Head of caudate nucleus (tissue), 42 donors: ENCODE measurements at regions not wholly inside any gene's neighbourhood (a gene's known extent, or its start where the extent isn't known, plus 50 kb on each side); places are given as distances from the start of the nearest gene placed in this dataset.

Source experiments
- DNase-seq, 42 donors: peaks; one replicate each; pipeline versions ENCODE4 v3.0.0 to v3.0.0-alpha.2; 2020 to 2021; ENCODE audit warnings: mixed read lengths in 7 of 42
- intact Hi-C: fragments of 100-400 bp; cut with DNase I; formaldehyde crosslinking; loops from one replicate; pipeline ENCODE4 v1.15.0; 2022

DNA sequence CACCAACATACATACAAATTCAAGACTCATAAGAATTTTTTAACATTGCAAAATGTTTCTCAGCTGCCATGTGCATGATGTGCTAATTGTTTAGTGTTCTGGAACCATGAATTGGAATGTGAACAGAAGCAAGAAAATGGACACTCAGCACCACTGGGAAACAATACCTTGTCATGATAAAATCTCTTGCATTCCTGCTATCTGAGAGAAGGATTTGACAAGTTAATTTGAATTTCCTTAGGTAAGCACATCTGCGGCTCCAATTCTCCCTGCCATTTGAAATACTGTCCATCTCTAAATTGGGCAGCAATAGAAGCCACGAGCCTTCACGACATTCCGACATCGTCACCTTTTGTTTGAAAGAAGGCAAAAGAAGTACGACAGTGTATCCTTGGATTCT lies 1104.6 kb upstream of the MAP3K7 start:
- intact Hi-C loops, result no loop called here
- no peak for DNase-seq

DNA sequence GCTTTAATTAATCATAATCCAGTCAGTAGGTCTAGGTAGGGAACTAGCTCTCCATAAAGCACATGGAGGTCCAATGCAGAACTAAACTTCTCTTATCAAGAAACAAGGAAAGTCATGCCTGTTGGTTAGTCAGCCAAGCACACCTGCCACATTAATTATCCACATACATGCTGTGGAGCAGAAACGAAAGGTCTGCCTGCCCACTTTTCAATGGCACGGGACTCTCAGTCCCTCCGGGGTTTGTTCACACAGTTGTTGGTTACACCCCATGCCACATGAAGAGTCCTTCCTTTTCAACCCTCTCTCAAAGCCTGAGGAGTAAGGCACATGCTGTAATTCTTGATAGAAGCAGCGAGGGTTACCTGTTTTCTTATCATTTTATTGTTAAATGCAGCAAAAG lies 1096.4 kb upstream of the MAP3K7 start:
- DNase-seq, result no peak
- intact Hi-C loops, result no loop called here

DNA sequence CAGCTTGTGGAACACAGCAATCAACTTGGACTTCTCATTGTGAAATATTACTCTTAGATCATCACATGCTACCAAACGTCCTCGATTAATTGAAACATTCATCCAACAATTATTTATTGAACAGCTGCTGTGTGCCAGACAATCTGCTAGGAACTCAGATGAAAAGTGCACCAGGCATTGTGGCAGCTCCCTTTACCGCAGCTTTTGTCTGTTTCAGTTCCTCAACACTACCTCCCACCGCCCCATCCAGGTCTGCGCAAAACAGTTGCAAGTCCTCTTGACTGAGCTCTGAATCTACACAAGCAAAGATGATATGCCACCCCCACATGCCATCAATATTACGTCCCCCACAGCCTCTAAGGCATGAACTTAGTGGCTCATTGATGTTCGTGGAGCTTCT lies 1094.4 kb upstream of the MAP3K7 start:
- intact Hi-C loops, result no loop called here
- peak in 24 of 42 donors; percentile 2 to 67 (median 30) for DNase-seq

DNA sequence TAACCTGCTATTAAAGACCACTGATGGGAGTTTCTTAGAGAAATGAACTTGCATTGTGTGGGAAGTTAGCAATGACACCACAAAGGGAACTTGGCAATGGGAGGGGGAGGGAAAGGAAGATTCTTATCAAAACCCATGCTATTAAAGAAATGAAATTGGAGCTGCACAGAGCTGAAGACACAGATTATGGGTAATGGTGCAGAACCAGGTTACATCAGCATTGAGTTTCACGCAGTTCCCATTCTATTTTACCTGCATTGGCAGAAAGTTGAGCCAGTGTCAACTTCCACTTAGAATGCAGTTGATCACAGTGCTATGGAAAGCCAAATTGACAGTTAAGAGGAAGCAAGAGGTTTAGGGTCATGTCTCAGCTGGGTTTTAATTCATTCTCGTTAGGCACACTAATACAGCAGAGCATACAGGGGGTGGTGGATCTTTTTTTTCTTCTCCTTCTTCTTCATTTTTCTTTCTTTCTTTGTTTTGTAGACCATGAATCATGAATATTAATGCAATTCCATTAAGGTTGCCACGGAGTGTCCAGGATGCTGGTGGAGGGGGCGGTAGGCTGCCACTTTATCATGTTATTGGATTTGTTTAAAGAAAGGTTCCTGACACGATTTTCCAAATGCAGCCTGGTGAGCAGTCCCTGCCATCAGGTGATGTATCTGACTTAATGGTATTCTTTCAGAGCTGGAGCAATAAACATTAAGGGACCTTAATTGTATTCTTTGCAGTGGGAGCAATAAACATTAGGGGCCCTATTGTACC lies 1092.0 kb upstream of the MAP3K7 start:
- intact Hi-C loops, result no loop called here
- DNase-seq, result no peak

DNA sequence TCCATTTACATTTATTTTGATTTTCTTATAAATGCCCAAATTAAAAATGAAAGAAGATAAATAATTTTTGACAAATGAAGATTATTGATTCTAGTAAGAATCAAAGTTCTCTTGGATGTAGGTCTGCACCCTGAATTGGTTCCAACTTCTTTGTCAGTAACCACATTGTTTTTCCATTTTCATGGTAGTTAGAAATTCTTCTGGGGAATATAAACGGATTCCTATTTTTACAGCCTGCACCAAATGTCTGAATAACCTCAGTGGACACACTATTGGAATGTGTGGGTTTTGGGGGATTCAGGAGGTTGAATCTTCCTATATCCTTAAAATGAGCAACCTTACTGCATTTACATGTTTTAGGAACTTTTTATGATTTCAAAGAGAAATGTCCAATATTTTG lies 1085.3 kb upstream of the MAP3K7 start:
- intact Hi-C loops, result no loop called here
- DNase-seq, result no peak

DNA sequence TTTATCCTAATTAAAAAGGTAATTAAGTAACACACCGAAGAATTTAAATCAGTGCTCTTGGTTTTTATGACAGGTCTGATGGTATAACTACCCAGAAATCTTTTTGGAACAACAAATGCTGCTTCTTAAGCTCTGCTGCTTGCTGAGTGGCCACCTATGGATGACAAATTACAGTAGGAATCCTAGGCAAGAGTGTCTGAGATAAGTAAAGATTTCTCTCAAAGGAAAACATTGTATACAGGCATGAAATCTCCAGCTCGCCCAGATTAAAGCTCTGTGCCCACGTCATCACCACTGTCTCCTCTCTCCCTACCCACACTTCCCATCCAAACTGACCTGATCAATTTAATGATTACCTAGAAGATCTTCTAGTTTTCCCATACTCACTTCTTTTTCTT lies 1083.0 kb upstream of the MAP3K7 start:
- DNase-seq, result no peak
- intact Hi-C loops, result no loop called here

DNA sequence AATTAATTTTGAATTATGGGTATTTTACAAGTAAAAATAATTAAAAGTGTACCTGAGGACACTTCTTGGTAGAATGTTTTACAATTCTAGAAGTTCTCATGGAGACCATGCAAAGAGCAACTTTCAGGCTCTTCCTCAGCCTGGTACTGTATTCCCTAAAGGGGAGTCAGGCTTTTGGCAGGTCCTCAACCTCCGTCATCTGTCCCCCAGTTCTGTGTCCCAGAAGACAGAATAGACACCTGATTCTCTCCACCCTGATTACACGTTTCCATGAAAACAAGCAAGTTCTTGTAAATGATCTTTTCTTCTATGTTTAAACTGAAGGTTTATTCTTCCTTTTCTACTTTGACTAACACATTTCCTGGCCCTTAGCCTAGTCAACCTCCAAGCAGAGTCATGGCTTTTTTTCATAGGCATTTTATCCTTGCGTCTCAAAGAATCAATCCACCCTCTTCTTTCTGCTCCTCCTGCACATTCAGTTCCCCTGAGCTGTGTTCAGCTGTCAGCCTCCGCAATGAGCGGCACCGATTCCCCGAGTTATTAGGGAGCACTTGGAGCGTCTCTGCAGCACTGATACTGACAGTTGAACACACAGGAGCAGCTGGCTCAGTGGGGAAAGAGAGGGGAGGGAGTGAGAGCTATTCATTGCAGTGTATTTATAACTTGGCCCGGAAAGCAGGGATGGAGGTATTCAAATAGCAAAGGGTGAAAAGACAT lies 1082.4 kb upstream of the MAP3K7 start:
- intact Hi-C loops, result no loop called here
- peak; percentile 35 to 96 (median 81) for DNase-seq

DNA sequence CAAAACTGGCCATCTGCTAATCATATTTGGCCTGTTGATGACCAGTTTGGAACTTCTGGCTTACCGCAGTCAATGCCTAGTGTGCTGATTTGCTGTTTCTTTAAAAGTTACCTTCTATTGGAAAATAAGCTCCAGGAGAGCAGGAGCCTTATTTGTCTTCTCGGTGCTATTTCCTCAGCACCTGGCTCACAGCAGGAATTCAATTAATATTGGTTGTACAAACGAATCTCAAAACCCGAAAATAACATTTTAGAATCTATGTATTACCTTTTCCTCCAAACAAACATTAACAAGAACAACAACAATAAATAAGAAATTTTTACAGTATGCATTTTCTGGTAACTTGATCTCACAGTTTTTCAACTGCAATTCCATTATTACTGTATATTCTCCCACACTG lies 1080.7 kb upstream of the MAP3K7 start:
- no peak for DNase-seq
- intact Hi-C loops, result no loop called here

DNA sequence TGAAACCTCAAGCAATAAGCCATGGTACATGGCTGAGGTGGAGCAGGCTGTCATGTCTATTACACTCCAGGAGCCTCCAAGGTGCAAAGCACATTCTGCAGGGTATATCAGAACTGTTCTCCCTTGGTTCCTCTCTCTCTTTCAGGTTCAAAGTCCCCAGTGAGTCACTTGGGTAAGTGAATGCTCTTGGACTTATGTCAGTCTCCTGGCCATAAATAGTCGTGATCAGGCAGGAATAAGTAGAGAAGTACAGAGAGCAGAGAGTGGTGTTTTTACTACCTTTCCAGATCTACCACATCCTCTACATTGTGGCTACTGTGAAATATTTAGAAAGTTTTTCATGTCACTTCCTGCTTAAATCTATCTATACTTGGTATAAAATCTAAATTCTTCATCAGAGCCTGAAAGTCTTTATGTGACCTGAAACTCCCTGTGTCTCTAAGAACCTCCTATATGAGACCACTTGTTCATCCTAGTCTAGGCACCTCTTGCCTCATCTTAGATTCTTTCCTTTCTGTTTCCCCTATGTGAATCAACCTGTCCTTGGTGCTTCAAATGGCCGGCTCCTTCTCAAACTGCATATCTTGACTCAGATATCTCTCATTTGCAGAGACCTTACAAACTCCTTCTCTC lies 1077.6 kb upstream of the MAP3K7 start:
- intact Hi-C loops, result no loop called here
- no peak for DNase-seq

DNA sequence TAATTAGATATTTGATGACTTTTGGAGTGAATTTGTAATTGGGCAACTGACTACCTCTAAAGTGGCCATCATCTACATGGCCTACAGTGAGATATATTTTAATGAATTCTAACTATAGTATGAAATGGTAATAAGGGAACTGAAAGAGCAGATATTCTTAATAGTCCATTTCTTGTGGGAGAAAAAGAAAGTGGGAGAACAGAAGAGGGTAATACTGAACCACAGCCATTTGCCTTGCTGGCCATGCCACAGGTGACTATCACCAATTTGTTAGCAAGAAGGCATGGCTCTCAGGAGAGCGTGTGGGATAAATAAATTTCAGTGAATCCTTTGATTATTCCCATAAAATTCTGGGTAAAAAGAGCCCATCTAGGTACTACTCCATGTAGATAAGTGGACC lies 1074.0 kb upstream of the MAP3K7 start:
- no peak for DNase-seq
- intact Hi-C loops, result no loop called here

DNA sequence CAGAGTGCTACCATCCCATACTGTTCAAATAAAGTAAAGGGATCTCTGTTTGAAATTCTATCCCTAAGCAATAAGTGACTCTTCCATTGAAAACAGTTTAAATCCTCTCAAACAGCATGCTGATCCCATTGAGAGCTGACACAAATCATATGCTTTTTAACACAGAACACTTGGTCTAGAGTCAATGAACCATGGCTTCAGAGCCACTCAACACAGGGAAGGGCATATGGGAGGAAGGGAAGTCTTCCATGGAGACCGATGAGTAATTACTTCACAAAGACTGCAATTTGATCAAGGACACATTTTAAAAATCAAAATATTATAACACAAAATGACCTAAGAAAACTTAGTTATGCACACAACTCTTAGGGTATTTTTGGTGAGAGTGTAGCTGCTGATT lies 1073.0 kb upstream of the MAP3K7 start:
- DNase-seq, result no peak
- intact Hi-C loops, result no loop called here

DNA sequence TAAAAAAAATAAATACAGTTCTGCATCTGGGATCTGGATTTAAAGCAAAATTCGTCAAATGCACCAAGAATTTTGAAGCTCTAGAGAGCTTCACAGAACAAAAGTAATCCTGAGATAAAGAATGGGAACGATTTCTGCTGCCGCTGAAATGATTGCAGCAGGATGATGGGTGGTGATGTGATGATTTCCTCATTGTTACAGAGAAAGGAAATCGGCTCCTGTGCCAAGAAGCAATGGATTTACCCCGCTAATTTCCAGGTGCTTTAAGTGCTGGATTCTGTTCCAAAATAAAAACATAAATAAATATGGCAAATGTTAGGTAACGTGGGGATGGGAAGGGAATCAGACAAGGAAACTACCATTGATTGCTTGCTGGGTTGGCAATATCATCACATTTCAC lies 1067.9 kb upstream of the MAP3K7 start:
- intact Hi-C loops, result no loop called here
- peak in 6 of 42 donors; percentile 16 to 55 (median 25) for DNase-seq

DNA sequence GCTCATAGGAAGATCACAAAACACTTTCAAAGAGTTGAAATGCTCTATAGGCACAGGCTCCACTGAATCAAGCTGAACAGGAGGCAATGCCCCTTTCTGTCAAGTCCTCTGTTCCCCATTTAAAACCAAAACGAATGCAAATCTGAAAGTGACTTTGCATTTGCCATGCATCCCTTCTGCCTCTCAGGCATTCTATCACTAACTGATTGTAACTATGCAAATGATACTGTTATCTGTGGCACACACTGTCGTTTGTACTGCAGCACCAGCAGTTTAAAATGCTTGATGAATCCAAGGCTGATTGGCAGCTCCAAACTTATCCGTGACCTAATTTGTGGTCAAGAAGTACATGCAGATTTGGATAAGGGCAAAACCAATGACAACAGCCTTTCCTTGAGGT lies 1067.5 kb upstream of the MAP3K7 start:
- peak in 4 of 42 donors; percentile 11 to 16 (median 13) for DNase-seq
- intact Hi-C loops, result no loop called here

DNA sequence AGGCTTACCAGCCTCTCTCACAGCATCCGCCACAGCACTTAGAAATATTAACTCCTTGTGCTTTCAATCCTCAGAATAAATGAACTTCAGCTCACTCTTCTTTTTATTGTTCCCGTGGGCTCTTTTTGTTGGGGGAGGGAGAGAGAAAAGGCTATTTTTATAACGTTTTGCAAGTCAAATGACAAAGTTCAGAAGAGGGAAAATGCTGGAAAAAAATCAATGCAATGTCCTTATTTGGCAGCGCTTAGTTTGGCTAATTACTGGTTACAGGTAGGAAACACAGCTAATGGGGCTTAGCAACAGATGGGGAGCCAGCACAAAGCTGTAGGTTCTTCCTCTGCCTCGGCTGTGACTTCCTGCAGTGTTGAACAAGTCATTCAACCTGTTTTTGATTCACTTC lies 1067.0 kb upstream of the MAP3K7 start:
- intact Hi-C loops, result no loop called here
- DNase-seq, result peak in 4 of 42 donors; percentile 11 to 33 (median 17)

DNA sequence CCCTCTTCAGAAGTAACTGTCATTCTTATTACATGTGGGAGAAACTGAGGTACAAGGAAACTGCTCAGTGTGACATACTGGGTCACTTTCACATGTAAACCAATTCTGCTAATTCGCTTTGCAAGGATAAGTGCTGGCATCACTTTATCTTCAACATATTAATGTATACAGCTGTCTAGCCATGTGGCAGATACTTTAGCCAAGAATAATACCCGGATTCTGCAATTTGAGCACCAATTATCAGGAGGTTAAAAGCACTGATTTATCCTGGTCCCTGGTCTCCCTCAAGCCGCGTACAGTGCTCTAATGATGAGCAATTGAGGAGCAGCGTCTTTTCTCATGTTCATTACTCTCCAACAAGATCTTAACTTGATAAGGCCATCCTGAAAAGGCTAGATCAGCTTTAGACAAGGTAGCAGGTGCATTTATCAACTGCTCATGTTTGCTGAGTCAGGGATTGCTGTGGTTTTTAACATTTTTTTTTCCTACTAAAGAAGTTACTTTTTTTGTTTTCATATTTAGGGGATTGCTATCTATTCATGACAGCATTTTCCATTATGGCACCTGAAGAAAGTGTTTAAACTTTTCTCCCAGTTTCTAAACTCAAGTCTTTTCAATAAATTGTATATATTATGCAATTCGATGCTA lies 1066.3 kb upstream of the MAP3K7 start:
- DNase-seq, result no peak
- intact Hi-C loops, result no loop called here

DNA sequence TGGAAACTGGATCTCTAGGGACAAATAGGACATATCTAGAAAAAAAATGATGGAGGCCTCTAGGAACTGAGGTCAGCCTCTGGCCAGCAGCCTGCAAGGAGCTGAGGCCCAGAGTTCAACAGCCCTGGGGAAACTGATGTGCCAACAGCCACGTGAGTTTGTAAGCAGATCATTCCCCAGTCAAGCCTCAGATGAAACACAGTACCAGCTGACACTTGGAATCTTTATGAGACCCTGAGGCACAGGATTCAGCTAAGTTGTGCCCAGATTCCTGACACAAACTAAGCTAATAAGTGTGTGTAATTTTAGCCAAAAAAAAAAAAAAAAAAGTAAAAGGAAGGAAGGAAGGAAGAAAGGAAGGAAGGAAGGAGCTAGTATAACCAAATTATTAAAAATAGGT lies 1059.8 kb upstream of the MAP3K7 start:
- no peak for DNase-seq
- intact Hi-C loops, result no loop called here

DNA sequence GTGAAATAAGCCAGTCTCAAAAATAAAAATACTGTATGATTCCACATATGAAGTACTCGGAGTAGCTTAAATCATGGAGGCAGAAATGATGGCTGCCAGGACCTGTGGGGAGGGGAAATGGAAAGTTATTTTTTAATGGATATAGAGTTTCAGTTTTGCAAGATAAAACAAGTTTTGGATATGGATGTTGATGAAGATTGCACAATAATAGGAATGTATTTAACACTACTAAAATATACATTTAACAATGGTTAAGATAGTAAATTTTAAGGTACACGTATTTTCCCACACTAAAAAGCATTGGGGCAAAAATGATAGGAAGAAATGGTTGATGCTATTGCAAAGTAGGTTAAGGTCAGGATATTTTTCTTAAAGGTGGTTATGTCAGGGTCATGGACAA lies 1058.9 kb upstream of the MAP3K7 start:
- DNase-seq, result no peak
- intact Hi-C loops, result no loop called here

DNA sequence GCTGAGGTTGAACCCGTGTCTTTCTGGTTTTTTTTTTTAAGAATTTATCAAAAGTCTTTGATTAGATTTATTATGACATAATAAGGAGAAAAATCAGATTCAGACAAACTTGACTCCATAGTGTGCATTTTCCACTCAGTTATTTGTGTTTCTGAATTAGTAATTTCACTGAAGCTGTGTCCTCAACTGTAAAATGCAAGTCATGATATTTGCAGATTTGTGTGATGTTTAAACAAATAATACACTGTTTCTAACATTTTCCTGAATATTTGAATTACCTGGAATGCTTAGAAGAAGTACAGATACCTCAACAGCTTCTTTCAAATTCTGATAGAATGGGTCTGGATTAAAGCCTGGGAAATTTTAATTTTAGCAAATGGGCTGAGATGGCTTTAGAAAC lies 1050.3 kb upstream of the MAP3K7 start:
- intact Hi-C loops, result no loop called here
- DNase-seq, result no peak

DNA sequence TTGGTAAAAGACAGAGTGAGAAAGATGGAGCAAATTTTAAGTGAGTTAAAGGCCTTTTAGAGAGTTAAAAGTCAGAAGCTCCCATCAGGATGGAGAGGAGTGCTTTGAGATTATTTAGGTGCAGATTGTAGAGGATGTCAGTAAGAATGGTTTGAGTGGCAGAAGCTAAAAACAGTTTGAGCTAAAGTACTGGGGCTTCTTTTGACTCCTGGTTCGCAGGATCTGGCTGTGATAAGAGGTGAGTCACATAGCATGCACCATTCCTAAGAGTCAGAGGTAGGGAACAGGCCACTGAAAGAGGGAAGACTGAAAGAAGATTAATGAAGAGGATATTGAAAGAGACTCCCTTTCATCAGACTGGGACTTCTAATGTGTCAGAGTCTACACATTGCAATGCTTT lies 1047.9 kb upstream of the MAP3K7 start:
- intact Hi-C loops, result no loop called here
- peak in 4 of 42 donors; percentile 16 to 41 (median 25) for DNase-seq
